ENCODE measurements at regions not wholly inside any gene's neighbourhood (a gene's known extent, or its start where the extent isn't known, plus 50 kb on each side); places are given as distances from the start of the nearest gene placed in this dataset.

DNA sequence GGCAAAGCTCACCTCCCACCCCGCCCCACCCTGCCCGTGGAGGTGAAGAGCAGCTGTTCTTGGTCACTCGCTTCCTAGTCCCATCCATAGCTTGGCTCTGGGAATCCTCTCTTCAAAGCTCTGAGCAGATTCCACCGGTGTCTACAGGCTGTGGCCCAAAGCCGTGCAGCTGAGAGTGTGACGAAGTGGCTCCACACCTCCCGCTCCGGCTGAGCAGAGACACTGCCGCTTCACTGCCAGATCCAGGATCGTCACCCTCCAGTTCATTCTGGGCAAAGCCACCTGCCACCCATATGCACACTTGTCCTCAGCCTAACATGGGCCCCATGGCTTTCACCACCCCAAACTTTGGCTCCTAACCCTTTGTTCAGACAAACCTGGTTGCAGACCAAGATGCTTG, 532.9 kb upstream of the B3GAT1 start:
- BruUV-seq (replicated peaks): no TSS peak
- TF ChIP-seq ZNF699 (CRISPR knock-in tag; IDR thresholded peaks at IDR 0.05; ENCODE audit: insufficient replicate concordance): no peak
- no peak for TF ChIP-seq NFYB (IDR thresholded peaks at IDR 0.05; ENCODE audit: extremely low read depth, insufficient read length)

DNA sequence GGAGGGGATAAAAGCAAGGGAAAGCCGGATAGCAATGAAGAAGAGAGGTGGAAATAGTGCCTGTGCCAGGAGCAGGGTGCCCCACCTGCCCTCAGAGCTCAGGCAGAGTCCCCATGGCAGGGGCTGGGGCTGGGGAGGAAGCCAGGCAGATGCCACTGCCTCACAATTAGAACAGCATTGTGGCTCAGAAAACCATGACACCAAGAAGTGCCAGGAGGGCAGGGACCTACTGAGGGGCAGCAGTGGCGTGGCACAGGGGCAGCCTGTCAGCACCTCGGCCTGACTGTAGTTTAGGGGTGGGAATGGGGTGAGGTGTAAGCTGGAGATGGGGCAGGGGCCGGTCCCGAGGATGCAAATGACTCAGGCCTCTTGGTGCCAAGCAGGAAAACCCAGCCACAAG, 532.1 kb upstream of the B3GAT1 start:
- Histone ChIP-seq H3K9ac (ENCODE audit: insufficient read depth in 1 of 2, low read depth in 2 of 2, low read length in 2 of 2) (no peak overlapping the region), H2AFZ (ENCODE audit: low read depth, low read length) (no peak overlapping the region), H3K9me3 (replicated peaks; ENCODE audit: control insufficient read depth, insufficient read depth, low read depth, low read length) (no peaks in the 10 kb centered on the region), H3K27me3 (ENCODE audit: control insufficient read depth in 2 of 2, insufficient read depth in 2 of 2, low read length in 2 of 2) (peaks cover 0 to 23% of the 10 kb centered on the region in 2 experiments; a peak in 1 of 5 replicates), H3K9me1 (ENCODE audit: control insufficient read depth, insufficient read depth, low read length) (no peaks in the 10 kb centered on the region), H3K4me3 (no peak overlapping the region), H3K79me2 (ENCODE audit: control insufficient read depth, insufficient read depth, low read length) (no peaks in the 10 kb centered on the region), H3K36me3 (ENCODE audit: control insufficient read depth, insufficient read depth, low read length) (no peaks in the 10 kb centered on the region), H3K27ac (ENCODE audit: extremely low read depth, low read depth, low read length) (no peak overlapping the region), H3K4me1 (replicated peaks in 1 of 2; ENCODE audit: control insufficient read depth in 2 of 2, insufficient read depth in 2 of 2, low read length in 2 of 2) (no peaks in the 10 kb centered on the region), H4K20me1 (replicated peaks; ENCODE audit: control insufficient read depth, insufficient read depth, low read length) (no peaks in the 10 kb centered on the region; the same call in 1 of the 2 replicates), H3K4me2 (ENCODE audit: insufficient read depth, low read length) (no peak overlapping the region)
- in situ Hi-C loops (cut with MboI): no loop called here
- CTCF ChIA-PET (ENCODE audit: low intra/inter-chr PET ratio): no interaction called here
- FAIRE-seq (no peak), DNase-seq (ENCODE audit: extremely low read depth in 1 of 4, low spot score in 3 of 4) (no peak), ATAC-seq (no peak)
- no peak for TF ChIP-seq KDM2B (CRISPR knock-in tag; IDR thresholded peaks at IDR 0.05)
- intact Hi-C loops (cut with micrococcal nuclease): loop anchor here (5.0 kb wide), 1 partner anchor 77 kb away; no protein-coding TSS in a partner anchor
- POLR2A ChIA-PET: no interaction called here
- WGBS (ENCODE audit: insufficient coverage, low coverage, missing lambda C conversion rate): 0% methylated on average over 5 of the region's 5 CpGs
- BruUV-seq (replicated peaks): no TSS peak

More for the DNA sequence above, 532.9 kb upstream of the B3GAT1 start:
- ATAC-seq (peak; percentile 38; the same call in 2 of the 3 replicates), DNase-seq (ENCODE audit: extremely low read depth in 1 of 4, low spot score in 3 of 4) (no peak), FAIRE-seq (no peak)
- Histone ChIP-seq H3K79me2 (ENCODE audit: control insufficient read depth, insufficient read depth, low read length) (no peaks in the 10 kb centered on the region), H3K9ac (ENCODE audit: insufficient read depth in 1 of 2, low read depth in 2 of 2, low read length in 2 of 2) (no peak overlapping the region), H3K4me3 (no peak overlapping the region), H2AFZ (ENCODE audit: low read depth, low read length) (no peak overlapping the region), H4K20me1 (replicated peaks; ENCODE audit: control insufficient read depth, insufficient read depth, low read length) (no peaks in the 10 kb centered on the region; the same call in 1 of the 2 replicates), H3K4me2 (ENCODE audit: insufficient read depth, low read length) (no peak overlapping the region), H3K9me3 (replicated peaks; ENCODE audit: control insufficient read depth, insufficient read depth, low read depth, low read length) (no peaks in the 10 kb centered on the region), H3K27ac (ENCODE audit: extremely low read depth, low read depth, low read length) (no peak overlapping the region), H3K36me3 (ENCODE audit: control insufficient read depth, insufficient read depth, low read length) (no peaks in the 10 kb centered on the region), H3K4me1 (replicated peaks in 1 of 2; ENCODE audit: control insufficient read depth in 2 of 2, insufficient read depth in 2 of 2, low read length in 2 of 2) (no peaks in the 10 kb centered on the region), H3K27me3 (ENCODE audit: control insufficient read depth in 2 of 2, insufficient read depth in 2 of 2, low read length in 2 of 2) (peaks cover 0 to 23% of the 10 kb centered on the region in 2 experiments; a peak in 1 of 5 replicates), H3K9me1 (ENCODE audit: control insufficient read depth, insufficient read depth, low read length) (no peaks in the 10 kb centered on the region)
- intact Hi-C loops (cut with micrococcal nuclease): loop anchor here (5.0 kb wide), 1 partner anchor 78 kb away; no protein-coding TSS in a partner anchor
- CTCF ChIA-PET (ENCODE audit: low intra/inter-chr PET ratio): no interaction called here
- POLR2A ChIA-PET: no interaction called here
- in situ Hi-C loops (cut with MboI): no loop called here
- under 1% methylated on average over 10 of the region's 10 CpGs for WGBS (ENCODE audit: insufficient coverage, low coverage, missing lambda C conversion rate)
